Choroid plexus epithelial cell (primary cell): ENCODE measurements at regions not wholly inside any gene's neighbourhood (a gene's known extent, or its start where the extent isn't known, plus 50 kb on each side); places are given as distances from the start of the nearest gene placed in this dataset.
"Not testable (repeated sequence)": the region's sequence is repeated elsewhere in the genome, so short reads cannot be mapped to it uniquely, and the experiment has no call there.

Source experiments
- DNase-seq: peaks from one replicate; pipeline ENCODE4 v3.0.0-alpha.2; 2010; ENCODE audit warnings: low read depth
- H3K4me3 ChIP-seq: 2 replicates; pipeline ENCODE4 v1.5.1; 2011; ENCODE audit warnings: low read depth, mild to moderate bottlenecking, control low read depth, low read length, moderate library complexity
- TF ChIP-seq, protein P1 (sequence below): conservative IDR thresholded peaks from 2 replicates; pipeline ENCODE4 v1.5.1; 2011; ENCODE audit warnings: low read depth, mild to moderate bottlenecking, control low read depth, inconsistent platforms, low read length, moderate library complexity

DNA sequence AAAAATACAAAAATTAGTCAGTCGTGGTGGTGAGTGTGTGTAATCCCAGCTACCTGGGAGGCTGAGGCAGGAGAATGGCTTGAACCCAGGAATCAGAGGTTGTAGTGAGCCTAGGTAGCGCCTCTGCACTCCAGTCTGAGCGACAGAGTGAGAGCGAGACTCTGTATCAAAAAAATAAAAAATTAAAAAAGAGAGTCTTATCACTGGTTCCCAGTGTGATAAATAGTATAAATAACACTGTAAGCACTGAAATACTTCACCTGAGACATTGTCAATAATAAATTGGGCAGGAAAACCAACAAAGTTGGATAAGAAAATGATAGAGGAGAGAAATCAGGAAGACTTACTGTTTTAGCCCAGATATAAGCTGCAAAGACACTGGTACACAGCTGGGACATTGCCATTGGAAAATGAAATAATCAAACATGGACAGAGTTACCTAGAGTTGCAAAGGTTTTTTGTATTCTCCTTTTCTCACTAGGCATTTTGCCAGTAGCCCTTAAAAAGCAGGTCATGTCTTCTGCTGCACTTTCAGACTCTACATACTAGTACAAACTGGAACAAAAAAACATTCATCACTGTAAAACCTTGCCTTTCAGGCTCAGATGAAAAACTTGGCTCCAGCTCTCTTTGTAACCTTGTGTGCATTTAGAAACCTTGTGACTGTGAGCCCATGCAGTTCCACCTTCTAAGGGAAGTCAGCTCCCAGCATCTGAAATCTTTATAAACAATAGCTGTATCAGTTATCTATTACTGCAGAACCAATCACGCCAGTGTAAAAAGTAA is 55.0 kb upstream of the PPP1R2C start:
- no peak overlapping the region for H3K4me3 ChIP-seq
- TF ChIP-seq, protein P1, sequence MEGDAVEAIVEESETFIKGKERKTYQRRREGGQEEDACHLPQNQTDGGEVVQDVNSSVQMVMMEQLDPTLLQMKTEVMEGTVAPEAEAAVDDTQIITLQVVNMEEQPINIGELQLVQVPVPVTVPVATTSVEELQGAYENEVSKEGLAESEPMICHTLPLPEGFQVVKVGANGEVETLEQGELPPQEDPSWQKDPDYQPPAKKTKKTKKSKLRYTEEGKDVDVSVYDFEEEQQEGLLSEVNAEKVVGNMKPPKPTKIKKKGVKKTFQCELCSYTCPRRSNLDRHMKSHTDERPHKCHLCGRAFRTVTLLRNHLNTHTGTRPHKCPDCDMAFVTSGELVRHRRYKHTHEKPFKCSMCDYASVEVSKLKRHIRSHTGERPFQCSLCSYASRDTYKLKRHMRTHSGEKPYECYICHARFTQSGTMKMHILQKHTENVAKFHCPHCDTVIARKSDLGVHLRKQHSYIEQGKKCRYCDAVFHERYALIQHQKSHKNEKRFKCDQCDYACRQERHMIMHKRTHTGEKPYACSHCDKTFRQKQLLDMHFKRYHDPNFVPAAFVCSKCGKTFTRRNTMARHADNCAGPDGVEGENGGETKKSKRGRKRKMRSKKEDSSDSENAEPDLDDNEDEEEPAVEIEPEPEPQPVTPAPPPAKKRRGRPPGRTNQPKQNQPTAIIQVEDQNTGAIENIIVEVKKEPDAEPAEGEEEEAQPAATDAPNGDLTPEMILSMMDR: no peak
- no peak for DNase-seq

DNA sequence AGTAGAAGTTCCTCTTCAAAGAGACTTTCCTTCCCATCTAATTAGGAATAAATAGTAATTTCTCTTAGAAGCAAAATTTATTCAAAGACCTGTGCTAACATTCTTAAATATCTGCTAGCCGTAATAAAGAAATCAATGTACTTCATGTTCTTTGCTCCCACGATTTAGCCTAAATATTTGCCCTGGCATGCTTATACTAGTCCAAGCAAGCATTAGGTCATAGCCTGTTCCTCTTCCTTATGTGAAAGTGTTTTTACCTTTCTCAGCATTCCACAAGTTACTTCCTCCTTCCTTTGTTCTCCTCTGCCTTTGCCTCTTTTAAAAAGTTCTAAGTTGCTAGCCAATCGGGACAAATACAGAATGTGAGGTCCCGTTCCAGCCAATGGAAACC is 55.6 kb upstream of the PPP1R2C start:
- not testable (repeated sequence) for DNase-seq, H3K4me3 ChIP-seq

DNA sequence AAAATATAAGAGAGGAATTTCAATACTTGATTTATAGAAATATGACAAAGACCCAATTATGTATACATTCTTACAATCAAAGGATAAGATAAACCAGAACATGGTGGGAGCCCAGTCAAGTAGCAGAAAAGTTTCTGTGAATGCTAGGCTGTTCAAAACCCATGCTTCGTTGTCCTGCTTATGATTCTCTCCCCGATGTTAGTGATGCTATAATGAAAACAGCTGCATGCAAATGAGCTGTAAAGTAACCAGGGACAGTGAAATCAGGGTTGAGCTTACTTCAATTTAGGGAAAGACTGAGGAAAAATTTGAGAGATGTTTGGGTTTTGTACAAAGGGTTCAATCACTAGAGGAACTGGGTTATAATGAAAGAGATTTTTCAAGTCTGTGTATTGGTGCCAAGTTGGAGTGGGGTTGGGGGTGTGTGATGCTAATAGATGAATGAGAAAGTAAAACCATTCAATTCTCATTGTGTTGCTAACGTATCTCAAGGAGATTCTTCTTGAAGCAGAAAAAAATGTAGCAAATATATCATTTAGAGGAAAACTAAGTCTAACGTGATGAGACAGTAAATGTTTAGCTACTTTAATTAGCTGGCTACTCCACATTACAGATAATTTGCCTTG is 59.3 kb upstream of the PPP1R2C start:
- no peak overlapping the region for H3K4me3 ChIP-seq
- TF ChIP-seq, protein P1: no peak
- no peak for DNase-seq

DNA sequence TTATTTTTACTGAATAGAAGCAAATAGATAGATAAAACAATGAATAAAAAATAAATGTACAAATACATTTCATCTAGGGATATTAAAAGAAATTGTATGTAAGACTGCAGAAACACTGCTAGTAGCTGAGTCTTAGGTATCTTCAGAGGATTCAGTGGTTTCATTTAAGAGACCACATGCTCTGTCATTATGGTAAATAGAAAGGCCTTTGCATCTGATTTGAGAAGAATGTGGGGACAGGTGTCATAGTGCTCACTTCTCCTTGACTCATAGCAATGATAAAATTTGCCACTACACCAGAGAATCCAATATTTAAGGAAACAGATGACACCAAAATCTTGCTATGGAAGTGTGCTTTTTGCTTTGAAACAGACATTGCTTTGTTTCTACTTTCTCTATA is 59.8 kb upstream of the PPP1R2C start:
- TF ChIP-seq, protein P1: no peak
- H3K4me3 ChIP-seq: no peak overlapping the region
- DNase-seq: no peak

DNA sequence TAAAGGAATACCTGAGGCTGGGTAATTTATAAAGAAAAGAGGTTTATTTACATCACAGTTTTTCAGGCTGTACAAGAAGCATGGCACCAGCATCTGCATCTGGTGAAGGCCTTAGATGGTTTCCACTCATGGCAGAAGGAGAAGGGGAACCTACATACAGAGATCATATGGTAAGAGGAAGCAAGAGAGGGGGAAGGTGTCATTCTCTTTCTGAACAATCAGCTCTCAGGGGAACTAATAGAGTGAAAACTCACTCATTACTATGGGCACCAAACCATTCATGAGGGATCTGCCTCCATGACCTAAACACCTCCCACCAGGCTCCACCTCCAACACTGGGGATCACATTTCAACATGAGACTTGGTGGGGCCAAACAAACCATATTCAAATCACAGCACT is 61.7 kb upstream of the PPP1R2C start:
- TF ChIP-seq, protein P1: no peak
- H3K4me3 ChIP-seq: no peak overlapping the region
- no peak for DNase-seq

DNA sequence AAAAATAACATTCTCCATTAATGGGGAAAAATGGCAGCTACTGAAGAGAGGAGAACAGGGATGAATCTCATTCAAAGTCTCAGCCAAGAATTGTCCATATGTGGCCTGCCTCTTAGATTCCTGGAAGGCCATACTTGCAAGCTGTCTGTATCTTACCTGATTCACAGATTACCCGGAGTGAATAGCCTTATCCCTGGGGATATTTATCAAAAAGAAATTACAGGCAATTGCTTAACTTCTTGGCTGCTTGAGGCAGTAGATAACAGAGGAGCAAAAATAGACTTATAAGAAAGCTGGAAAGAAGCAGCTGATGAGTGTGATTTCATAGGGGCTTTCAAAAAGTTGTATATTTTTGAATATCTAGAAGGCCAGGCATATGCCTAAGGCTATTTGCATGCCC is 68.8 kb upstream of the PPP1R2C start:
- no peak for DNase-seq
- no peak overlapping the region for H3K4me3 ChIP-seq
- TF ChIP-seq, protein P1: no peak

DNA sequence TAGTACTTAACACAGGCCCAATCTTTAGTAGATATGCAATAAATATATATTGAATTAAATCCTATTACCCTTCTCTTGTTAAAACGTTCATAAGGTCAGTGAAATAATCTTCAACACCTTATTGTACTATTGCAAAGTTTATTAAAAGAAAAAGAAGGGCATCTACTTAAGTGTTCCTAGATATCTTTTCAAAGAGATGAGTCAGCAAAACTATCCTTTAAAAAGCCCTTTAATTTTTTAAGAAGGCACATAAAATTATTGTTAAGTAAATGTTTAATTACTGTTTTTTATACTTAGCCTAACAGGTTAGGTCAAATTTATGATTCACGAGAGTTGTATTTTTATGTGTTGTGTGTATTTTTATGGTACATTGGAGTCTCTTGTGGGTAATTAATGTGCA is 77.3 kb upstream of the PPP1R2C start:
- TF ChIP-seq, protein P1: no peak
- no peak overlapping the region for H3K4me3 ChIP-seq

More for the DNA sequence above, 77.3 kb upstream of the PPP1R2C start:
- no peak for DNase-seq
